ENCODE measurements at regions not wholly inside any gene's neighbourhood (a gene's known extent, or its start where the extent isn't known, plus 50 kb on each side); places are given as distances from the start of the nearest gene placed in this dataset.

- TF ChIP-seq, protein P1, sequence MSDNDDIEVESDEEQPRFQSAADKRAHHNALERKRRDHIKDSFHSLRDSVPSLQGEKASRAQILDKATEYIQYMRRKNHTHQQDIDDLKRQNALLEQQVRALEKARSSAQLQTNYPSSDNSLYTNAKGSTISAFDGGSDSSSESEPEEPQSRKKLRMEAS (IDR thresholded peaks at IDR 0.05; ENCODE audit: low read depth, low read length) = no peak
- TF ChIP-seq CTCF (IDR thresholded peaks at IDR 0.05; ENCODE audit: low read depth, low read length) (no peak), POLR2A (IDR thresholded peaks at IDR 0.05; ENCODE audit: extremely low read depth, insufficient read length) (no peak), MYC (IDR thresholded peaks at IDR 0.05; ENCODE audit: low read depth, low read length) (no peak)
These were observed 364.0 kb downstream of the MN1 start for GRCh38 chr22:27437570-27437969.

Data from NB4 (cell line).